A673 (cell line): ENCODE measurements at regions not wholly inside any gene's neighbourhood (a gene's known extent, or its start where the extent isn't known, plus 50 kb on each side); places are given as distances from the start of the nearest gene placed in this dataset.

Source experiments
- BruUV-seq: library from RNA; stranded (reverse); fragments of 400-500 nt; replicated peaks from 2 replicates; lab custom pipeline; 2021; lab: Mats Ljungman, UMichigan
- CTCF ChIA-PET: fragments of 300-600 bp; sonication (Branson Sonifier 250); formaldehyde crosslinking; loops from one replicate; lab custom pipeline; 2022; ENCODE audit warnings: antibody characterized with exemption; lab: Charles Lee
- POLR2A ChIA-PET: fragments of 300-600 bp; sonication (Branson Sonifier 250); formaldehyde crosslinking; loops from one replicate; lab custom pipeline; 2022; ENCODE audit warnings: antibody characterized with exemption; ENCODE audit not compliant: low non-redundant PET; lab: Charles Lee
- DNase-seq: peaks from one replicate; pipeline ENCODE4 v3.0.0-alpha.2; 2015; ENCODE audit warnings: low spot score
- H3K27ac ChIP-seq: fragments of 200-600 bp; sonication (generic); 2 replicates; pipeline ENCODE4 v1.5.1; 2016; ENCODE audit warnings: mixed run types, low read depth, mild to moderate bottlenecking, mixed read lengths, antibody characterized with exemption, low read length; ENCODE audit not compliant: poor library complexity, severe bottlenecking
- H3K27me3 ChIP-seq: fragments of 200-600 bp; sonication (generic); replicated peaks from 2 replicates; pipeline ENCODE4 v1.6.1; 2017; ENCODE audit warnings: mixed run types, low read depth, mild to moderate bottlenecking, mixed read lengths, antibody characterized with exemption, low read length; ENCODE audit not compliant: insufficient read depth, poor library complexity
- H3K36me3 ChIP-seq: fragments of 200-600 bp; sonication (generic); 2 replicates; pipeline ENCODE4 v1.6.1; 2016; ENCODE audit warnings: mixed run types, mild to moderate bottlenecking, mixed read lengths, antibody characterized with exemption, low read length; ENCODE audit not compliant: insufficient read depth, poor library complexity, severe bottlenecking
- H3K4me1 ChIP-seq: fragments of 200-600 bp; sonication (generic); 2 replicates; pipeline ENCODE4 v1.6.1; 2017; ENCODE audit warnings: mixed run types, mild to moderate bottlenecking, mixed read lengths, antibody characterized with exemption, low read length; ENCODE audit not compliant: insufficient read depth, poor library complexity, severe bottlenecking
- H3K4me3 ChIP-seq: fragments of 200-600 bp; sonication (generic); 2 replicates; pipeline ENCODE4 v1.5.1; 2016; ENCODE audit warnings: low read depth, mixed run types, mild to moderate bottlenecking, mixed read lengths, low read length; ENCODE audit not compliant: poor library complexity, severe bottlenecking
- H3K9me3 ChIP-seq: fragments of 200-600 bp; sonication (generic); 2 replicates; pipeline ENCODE4 v1.6.1; 2016; ENCODE audit warnings: mixed run types, low read depth, mild to moderate bottlenecking, mixed read lengths, antibody characterized with exemption, low read length; ENCODE audit not compliant: poor library complexity, severe bottlenecking
- CTCF ChIP-seq: fragments of 300-800, 200-600 bp; sonication (generic); conservative IDR thresholded peaks from 2 replicates; pipeline ENCODE4 v1.5.1; 2017; ENCODE audit warnings: low read depth, mild to moderate bottlenecking, antibody characterized with exemption, low read length, moderate library complexity, mixed read lengths
- EZH2 ChIP-seq: fragments of 200-600 bp; sonication (generic); IDR thresholded peaks from 2 replicates; pipeline ENCODE4 v1.6.1; 2017; ENCODE audit warnings: borderline replicate concordance, low read depth, mild to moderate bottlenecking, mixed read lengths, antibody characterized with exemption, low read length; ENCODE audit not compliant: poor library complexity, severe bottlenecking
- intact Hi-C: fragments of 100-400 bp; cut with micrococcal nuclease; formaldehyde crosslinking; loops from one replicate; pipeline ENCODE4 v1.10.0; 2022; ENCODE audit not compliant: unreplicated experiment

GRCh38 chr4:159010100-159010499, 92.8 kb upstream of the RAPGEF2 start:
- DNase-seq: no peak
- ChIA-PET POLR2A (no interaction called here), CTCF (no interaction called here)
- peaks cover 8% of the 10 kb centered on the region for H3K4me1 ChIP-seq
- H3K36me3 ChIP-seq: no peaks in the 10 kb centered on the region
- no peak overlapping the region for H3K27ac ChIP-seq
- TF ChIP-seq EZH2 (no peak), CTCF (no peak)
- intact Hi-C loops: loop anchor here (10.0 kb wide), 1 partner anchor 435 kb away; no protein-coding TSS in a partner anchor
- H3K4me3 ChIP-seq: no peak overlapping the region
- no TSS peak for BruUV-seq
- H3K9me3 ChIP-seq: no peaks in the 10 kb centered on the region
- no peaks in the 10 kb centered on the region for H3K27me3 ChIP-seq

DNA sequence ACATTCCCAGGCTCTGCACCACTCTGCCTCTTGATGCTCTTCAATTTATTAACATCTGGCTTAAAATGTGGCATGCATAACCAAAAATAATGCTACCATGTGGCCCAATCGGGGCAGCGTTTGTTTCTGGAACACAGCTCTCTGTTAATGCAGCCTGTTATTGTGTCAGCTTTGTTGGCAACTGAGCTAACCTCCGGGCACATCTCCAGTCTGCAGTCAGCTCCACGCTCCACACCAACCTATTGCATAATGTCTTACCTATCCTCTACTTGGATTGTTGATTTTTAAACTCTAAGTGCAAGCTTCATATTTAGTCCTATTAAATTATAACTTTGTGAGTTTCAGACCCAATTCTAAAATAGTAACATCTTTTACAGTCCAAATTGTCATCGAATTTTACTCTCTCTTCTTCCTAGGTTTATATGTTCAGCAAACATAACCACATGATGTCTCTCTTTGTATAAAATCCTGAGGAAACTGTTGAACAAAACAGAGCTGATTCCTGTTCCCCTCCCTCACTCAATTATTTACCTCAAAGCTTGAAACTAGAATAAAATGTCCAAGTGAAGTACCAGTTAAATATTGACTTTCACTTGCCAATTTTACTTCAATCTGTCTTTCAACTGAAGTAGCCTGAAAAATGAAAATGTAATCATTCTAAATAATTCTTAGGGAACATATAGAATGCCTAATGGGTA, 92.2 kb upstream of the RAPGEF2 start:
- no TSS peak for BruUV-seq
- POLR2A ChIA-PET: no interaction called here
- DNase-seq: no peak
- CTCF ChIA-PET: no interaction called here
- Histone ChIP-seq H3K4me3 (no peak overlapping the region), H3K4me1 (peaks cover 10% of the 10 kb centered on the region), H3K27me3 (no peaks in the 10 kb centered on the region), H3K27ac (no peak overlapping the region), H3K36me3 (no peaks in the 10 kb centered on the region), H3K9me3 (no peaks in the 10 kb centered on the region)
- intact Hi-C loops: loop anchor here (10.0 kb wide), 1 partner anchor 434 kb away; no protein-coding TSS in a partner anchor
- no peak for TF ChIP-seq EZH2
- TF ChIP-seq CTCF: no peak

- POLR2A ChIA-PET: no interaction called here
- Histone ChIP-seq H3K9me3 (no peaks in the 10 kb centered on the region), H3K36me3 (no peaks in the 10 kb centered on the region), H3K4me3 (no peak overlapping the region), H3K4me1 (peaks cover 14% of the 10 kb centered on the region), H3K27me3 (no peaks in the 10 kb centered on the region), H3K27ac (no peak overlapping the region)
- intact Hi-C loops: loop anchor here (10.0 kb wide), 1 partner anchor 432 kb away; no protein-coding TSS in a partner anchor
- DNase-seq: no peak
- CTCF ChIA-PET: no interaction called here
- no TSS peak for BruUV-seq
- no peak for TF ChIP-seq CTCF
- no peak for TF ChIP-seq EZH2
Observed at GRCh38 chr4:159012381-159012780, 90.5 kb upstream of the RAPGEF2 start.
